Fibroblast of lung (primary cell): ENCODE measurements at regions not wholly inside any gene's neighbourhood (a gene's known extent, or its start where the extent isn't known, plus 50 kb on each side); places are given as distances from the start of the nearest gene placed in this dataset.

ENCODE experiments used
- DNase-seq, 2 donors: peaks; one replicate each; pipeline versions ENCODE4 v3.0.0 to v3.0.0-alpha.2; 2010; ENCODE audit warnings: low read depth in 2 of 2
- H2AFZ ChIP-seq: 2 replicates; pipeline ENCODE4 v1.5.1; 2012; ENCODE audit warnings: low read length, control low read depth, inconsistent platforms
- H3K27ac ChIP-seq: 2 replicates; pipeline ENCODE4 v1.5.1; 2011; ENCODE audit warnings: low read length, control low read depth; ENCODE audit not compliant: insufficient read depth
- H3K27me3 ChIP-seq: 2 replicates; pipeline ENCODE4 v1.5.1; 2011; ENCODE audit warnings: mild to moderate bottlenecking, low read length; ENCODE audit not compliant: control insufficient read depth, insufficient read depth
- H3K36me3 ChIP-seq: 2 replicates; pipeline ENCODE4 v1.5.1; 2011; ENCODE audit warnings: low read length; ENCODE audit not compliant: control insufficient read depth, insufficient read depth
- H3K4me1 ChIP-seq: 2 replicates; pipeline ENCODE4 v1.5.1; 2011; ENCODE audit warnings: low read length; ENCODE audit not compliant: control insufficient read depth, insufficient read depth; ENCODE audit errors: extremely low read depth
- H3K4me2 ChIP-seq: 2 replicates; pipeline ENCODE4 v1.5.1; 2011; ENCODE audit warnings: low read length, control low read depth; ENCODE audit not compliant: insufficient read depth; ENCODE audit errors: extremely low read depth
- H3K4me3 ChIP-seq, 4 experiments: fragments of 200-600 bp in 1 of 4; sonication (generic) in 1 of 4; replicated peaks in 1 of 4; 2 replicates each; pipeline ENCODE4 v1.5.1; 2011 to 2016; ENCODE audit warnings: low read length in 4 of 4, low read depth in 3 of 4, mild to moderate bottlenecking in 3 of 4, control low read depth in 2 of 4, inconsistent platforms in 1 of 4, mixed read lengths in 1 of 4; ENCODE audit not compliant: insufficient read depth in 1 of 4; ENCODE audit errors: control extremely low read depth in 1 of 4
- H3K79me2 ChIP-seq: 2 replicates; pipeline ENCODE4 v1.5.1; 2012; ENCODE audit warnings: mild to moderate bottlenecking, low read length, inconsistent platforms; ENCODE audit not compliant: control insufficient read depth, insufficient read depth
- H3K9ac ChIP-seq: 2 replicates; pipeline ENCODE4 v1.5.1; 2011; ENCODE audit warnings: mild to moderate bottlenecking, low read length, control low read depth; ENCODE audit not compliant: insufficient read depth
- H3K9me3 ChIP-seq: 2 replicates; pipeline ENCODE4 v1.5.1; 2012; ENCODE audit warnings: low read depth, low read length; ENCODE audit not compliant: control insufficient read depth, insufficient read depth
- H4K20me1 ChIP-seq: 2 replicates; pipeline ENCODE4 v1.5.1; 2011; ENCODE audit warnings: low read length; ENCODE audit not compliant: control insufficient read depth, insufficient read depth; ENCODE audit errors: extremely low read depth
- EZH2 ChIP-seq: IDR thresholded peaks from 2 replicates; pipeline ENCODE4 v1.5.1; 2012; ENCODE audit warnings: low read length, control low read depth, mild to moderate bottlenecking; ENCODE audit errors: missing control alignments
- TF ChIP-seq, protein P1 (sequence below), 2 donors: IDR thresholded peaks in 1 of 2; conservative IDR thresholded peaks in 1 of 2; 1 replicate in 1 of 2; 2 replicates in 1 of 2; pipeline ENCODE4 v1.5.1; 2011 to 2012; ENCODE audit warnings: low read length in 2 of 2, control low read depth in 1 of 2, inconsistent platforms in 1 of 2, low read depth in 1 of 2, mild to moderate bottlenecking in 1 of 2

DNA sequence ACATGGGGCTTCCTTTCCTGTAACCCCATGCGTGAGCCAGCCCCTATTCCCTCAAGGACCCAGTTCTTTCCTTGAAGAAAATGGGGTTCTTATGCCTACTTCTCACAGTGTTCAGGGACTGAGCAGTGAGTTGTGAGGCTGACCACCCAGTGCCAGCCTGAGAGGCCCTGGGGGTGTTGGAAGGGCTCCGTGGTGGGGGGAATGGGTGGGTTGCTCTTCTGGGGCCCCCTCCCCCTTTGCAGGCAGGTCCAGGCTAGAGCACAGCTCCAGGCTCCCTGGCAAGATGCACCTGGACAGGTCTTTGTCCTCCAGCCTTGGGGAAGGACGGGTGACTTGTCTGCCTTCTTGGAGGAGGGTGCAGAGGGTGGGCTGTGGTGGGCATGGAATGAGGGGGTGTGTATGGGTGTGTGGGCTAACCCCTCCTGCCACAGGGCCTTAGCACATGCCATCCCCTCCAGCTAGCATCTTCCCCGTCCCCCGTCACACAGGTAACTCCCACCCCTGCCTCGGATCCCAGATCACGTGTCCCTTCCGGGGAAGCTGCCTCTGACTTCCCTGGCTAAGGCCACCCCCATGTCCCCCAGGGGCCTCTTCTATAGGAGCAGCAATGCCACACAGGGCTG, 64.6 kb downstream of the MYEOV start:
- Histone ChIP-seq H3K27me3 (no peaks in the 10 kb centered on the region), H2AFZ (no peak overlapping the region), H3K79me2 (no peaks in the 10 kb centered on the region), H3K4me1 (peaks cover 3% of the 10 kb centered on the region), H4K20me1 (no peaks in the 10 kb centered on the region), H3K9ac (no peak overlapping the region), H3K27ac (no peak overlapping the region), H3K9me3 (no peaks in the 10 kb centered on the region), H3K4me2 (no peak overlapping the region), H3K36me3 (no peaks in the 10 kb centered on the region), H3K4me3 (no peak overlapping the region)
- no peak for DNase-seq
- no peak for TF ChIP-seq EZH2

DNA sequence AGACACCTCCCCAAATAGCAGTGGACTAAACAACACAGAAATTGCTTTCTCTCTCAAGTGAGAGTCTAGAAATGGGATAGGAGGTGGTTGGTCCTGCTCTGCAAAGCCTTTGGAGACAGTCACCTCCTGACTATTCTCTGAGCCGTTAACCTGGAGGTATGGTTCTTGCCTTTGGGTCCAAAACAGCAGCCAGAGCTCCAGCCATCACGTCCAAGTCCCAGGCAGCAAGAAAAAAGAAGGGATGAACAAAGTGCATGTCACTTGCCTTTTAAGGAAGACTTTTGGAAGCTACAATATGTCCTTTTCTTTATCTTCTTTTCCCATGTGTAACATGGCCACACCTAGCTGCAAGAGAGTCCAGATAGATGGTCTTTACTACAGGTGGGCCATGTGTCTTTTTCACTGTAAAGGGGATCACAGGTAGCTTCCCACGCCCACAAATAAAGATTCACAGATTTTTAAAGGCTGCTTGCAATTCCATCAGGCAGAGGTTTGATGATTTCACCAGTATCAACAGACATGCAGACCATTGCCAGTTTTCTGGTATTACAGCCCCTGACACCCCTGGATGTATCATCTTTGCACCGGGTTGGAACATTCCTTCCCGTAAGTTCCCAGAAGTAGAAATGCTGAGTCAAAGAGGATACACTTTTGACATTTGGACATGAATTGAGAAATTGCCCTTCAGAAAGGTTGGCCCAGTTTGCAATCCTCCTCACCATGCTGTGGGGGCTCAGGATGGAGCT, 66.0 kb downstream of the MYEOV start:
- peak; percentile 37 to 52 for DNase-seq
- peaks cover 3% of the 10 kb centered on the region for H3K4me1 ChIP-seq
- TF ChIP-seq EZH2 = no peak
- TF ChIP-seq, protein P1, sequence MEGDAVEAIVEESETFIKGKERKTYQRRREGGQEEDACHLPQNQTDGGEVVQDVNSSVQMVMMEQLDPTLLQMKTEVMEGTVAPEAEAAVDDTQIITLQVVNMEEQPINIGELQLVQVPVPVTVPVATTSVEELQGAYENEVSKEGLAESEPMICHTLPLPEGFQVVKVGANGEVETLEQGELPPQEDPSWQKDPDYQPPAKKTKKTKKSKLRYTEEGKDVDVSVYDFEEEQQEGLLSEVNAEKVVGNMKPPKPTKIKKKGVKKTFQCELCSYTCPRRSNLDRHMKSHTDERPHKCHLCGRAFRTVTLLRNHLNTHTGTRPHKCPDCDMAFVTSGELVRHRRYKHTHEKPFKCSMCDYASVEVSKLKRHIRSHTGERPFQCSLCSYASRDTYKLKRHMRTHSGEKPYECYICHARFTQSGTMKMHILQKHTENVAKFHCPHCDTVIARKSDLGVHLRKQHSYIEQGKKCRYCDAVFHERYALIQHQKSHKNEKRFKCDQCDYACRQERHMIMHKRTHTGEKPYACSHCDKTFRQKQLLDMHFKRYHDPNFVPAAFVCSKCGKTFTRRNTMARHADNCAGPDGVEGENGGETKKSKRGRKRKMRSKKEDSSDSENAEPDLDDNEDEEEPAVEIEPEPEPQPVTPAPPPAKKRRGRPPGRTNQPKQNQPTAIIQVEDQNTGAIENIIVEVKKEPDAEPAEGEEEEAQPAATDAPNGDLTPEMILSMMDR (conservative IDR thresholded peaks at IDR 0.05 in 1 of 2, IDR thresholded peaks at IDR 0.05 in 1 of 2; ENCODE audit: low read depth in 1 of 2, low read length in 2 of 2) = no peak
- no peak overlapping the region for H3K9ac ChIP-seq
- no peak overlapping the region for H3K4me3 ChIP-seq
- H3K27ac ChIP-seq = no peak overlapping the region
- H3K79me2 ChIP-seq = no peaks in the 10 kb centered on the region
- no peaks in the 10 kb centered on the region for H3K36me3 ChIP-seq
- no peak overlapping the region for H3K4me2 ChIP-seq
- H4K20me1 ChIP-seq = no peaks in the 10 kb centered on the region
- no peak overlapping the region for H2AFZ ChIP-seq
- H3K27me3 ChIP-seq = no peaks in the 10 kb centered on the region
- no peaks in the 10 kb centered on the region for H3K9me3 ChIP-seq

DNA sequence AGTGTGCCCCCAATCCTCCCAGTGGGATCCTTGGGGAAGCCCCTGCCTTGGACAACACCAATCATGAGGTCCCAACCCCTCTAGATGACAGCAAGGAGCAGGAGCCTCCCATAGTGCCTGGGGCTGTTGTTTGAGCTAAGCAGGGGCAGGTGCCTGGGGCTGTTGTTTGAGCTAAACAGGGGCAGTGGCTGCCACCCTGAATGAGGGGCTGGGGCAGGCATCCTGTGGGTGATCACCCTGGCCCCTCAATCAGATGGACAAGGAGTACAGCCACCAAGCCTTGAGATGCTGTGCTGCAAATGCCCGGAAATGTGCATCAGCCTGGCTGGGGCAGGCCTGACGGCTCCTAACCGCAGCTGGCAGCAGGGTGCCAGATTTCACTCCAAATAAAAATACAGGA, 66.7 kb downstream of the MYEOV start:
- TF ChIP-seq, protein P1 (conservative IDR thresholded peaks at IDR 0.05 in 1 of 2, IDR thresholded peaks at IDR 0.05 in 1 of 2; ENCODE audit: low read depth in 1 of 2, low read length in 2 of 2) = no peak
- no peak for TF ChIP-seq EZH2
- Histone ChIP-seq H3K36me3 (no peaks in the 10 kb centered on the region), H4K20me1 (no peaks in the 10 kb centered on the region), H2AFZ (no peak overlapping the region), H3K9ac (no peak overlapping the region), H3K27ac (no peak overlapping the region), H3K4me2 (no peak overlapping the region), H3K4me1 (peaks cover 3% of the 10 kb centered on the region), H3K4me3 (no peak overlapping the region), H3K79me2 (no peaks in the 10 kb centered on the region), H3K27me3 (no peaks in the 10 kb centered on the region), H3K9me3 (no peaks in the 10 kb centered on the region)
- DNase-seq = no peak
